Glutamatergic neuron (in vitro differentiated cells): ENCODE measurements at regions not wholly inside any gene's neighbourhood (a gene's known extent, or its start where the extent isn't known, plus 50 kb on each side); places are given as distances from the start of the nearest gene placed in this dataset.

Experiments used
- DNase-seq: peaks from one replicate; pipeline ENCODE4 v3.0.0; 2022
- H3K27ac Mint-ChIP-seq: one replicate; pipeline ENCODE4 v1.8.0; 2020; ENCODE audit warnings: mild to moderate bottlenecking, mixed read lengths, inconsistent platforms; ENCODE audit not compliant: unreplicated experiment
- H3K27me3 Mint-ChIP-seq: one replicate; pipeline ENCODE4 v1.8.0; 2020; ENCODE audit warnings: mild to moderate bottlenecking, moderate library complexity, mixed read lengths, inconsistent platforms; ENCODE audit not compliant: unreplicated experiment
- H3K36me3 Mint-ChIP-seq: one replicate; pipeline ENCODE4 v1.8.0; 2020; ENCODE audit warnings: mild to moderate bottlenecking, mixed read lengths, inconsistent platforms; ENCODE audit not compliant: unreplicated experiment
- H3K4me1 Mint-ChIP-seq: one replicate; pipeline ENCODE4 v1.8.0; 2020; ENCODE audit warnings: mild to moderate bottlenecking, low read depth, mixed read lengths, inconsistent platforms; ENCODE audit not compliant: unreplicated experiment
- H3K4me3 Mint-ChIP-seq: one replicate; pipeline ENCODE4 v1.8.0; 2020; ENCODE audit warnings: mild to moderate bottlenecking, mixed read lengths, inconsistent platforms; ENCODE audit not compliant: unreplicated experiment
- H3K9me3 Mint-ChIP-seq: one replicate; pipeline ENCODE4 v1.8.0; 2020; ENCODE audit warnings: mild to moderate bottlenecking, moderate library complexity, mixed read lengths, inconsistent platforms; ENCODE audit not compliant: unreplicated experiment
- microRNA-seq: library from miRNA; unstranded; fragments of <30 nt; microRNA quantifications from one replicate; pipeline ENCODE4, GENCODE V29; 2020; ENCODE audit not compliant: unreplicated experiment
- TF ChIP-seq, protein P1 (sequence below): fragments of 200-600 bp; sonication (generic); IDR thresholded peaks from one replicate; pipeline ENCODE4 v1.5.0; 2021; ENCODE audit not compliant: partially characterized antibody, unreplicated experiment

DNA sequence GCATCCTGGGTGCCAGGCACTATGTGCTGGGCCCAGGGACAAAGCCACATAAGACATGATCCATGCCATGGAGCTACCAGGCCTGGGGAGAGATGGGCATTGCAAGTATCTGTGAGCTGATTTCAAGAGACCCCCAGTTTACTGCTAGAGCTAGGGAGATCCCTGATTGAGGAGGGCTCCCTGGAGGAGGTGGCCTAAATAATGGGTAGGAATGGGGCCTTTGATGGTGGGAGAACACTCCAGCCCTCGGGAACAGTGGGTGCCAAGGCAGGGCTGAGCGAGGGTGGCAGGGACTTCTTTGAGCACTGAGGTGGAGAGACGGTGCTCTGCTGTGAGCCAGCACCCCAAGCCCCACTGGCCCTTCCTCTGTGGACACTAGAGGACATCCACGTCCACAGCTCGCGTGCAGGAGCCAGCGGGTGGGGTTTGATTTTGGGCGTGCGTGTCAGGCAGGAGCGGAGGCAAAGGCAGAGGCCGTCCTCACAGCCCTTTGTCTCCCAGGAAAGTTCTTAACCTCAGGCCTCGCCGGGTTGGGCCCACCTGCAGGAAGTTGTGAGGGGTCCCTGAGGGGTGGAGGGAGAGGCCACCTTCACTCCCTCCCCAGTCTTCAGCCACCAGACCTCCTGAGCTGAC lies 52.9 kb upstream of the PPARA start:
- DNase-seq, result no peak
- H3K4me1 Mint-ChIP-seq, result no peaks in the 10 kb centered on the region
- H3K9me3 Mint-ChIP-seq, result no peaks in the 10 kb centered on the region
- H3K4me3 Mint-ChIP-seq, result no peak overlapping the region
- H3K27me3 Mint-ChIP-seq, result peaks cover 13% of the 10 kb centered on the region
- no peak overlapping the region for H3K27ac Mint-ChIP-seq
- H3K36me3 Mint-ChIP-seq, result no peaks in the 10 kb centered on the region
- TF ChIP-seq, protein P1, sequence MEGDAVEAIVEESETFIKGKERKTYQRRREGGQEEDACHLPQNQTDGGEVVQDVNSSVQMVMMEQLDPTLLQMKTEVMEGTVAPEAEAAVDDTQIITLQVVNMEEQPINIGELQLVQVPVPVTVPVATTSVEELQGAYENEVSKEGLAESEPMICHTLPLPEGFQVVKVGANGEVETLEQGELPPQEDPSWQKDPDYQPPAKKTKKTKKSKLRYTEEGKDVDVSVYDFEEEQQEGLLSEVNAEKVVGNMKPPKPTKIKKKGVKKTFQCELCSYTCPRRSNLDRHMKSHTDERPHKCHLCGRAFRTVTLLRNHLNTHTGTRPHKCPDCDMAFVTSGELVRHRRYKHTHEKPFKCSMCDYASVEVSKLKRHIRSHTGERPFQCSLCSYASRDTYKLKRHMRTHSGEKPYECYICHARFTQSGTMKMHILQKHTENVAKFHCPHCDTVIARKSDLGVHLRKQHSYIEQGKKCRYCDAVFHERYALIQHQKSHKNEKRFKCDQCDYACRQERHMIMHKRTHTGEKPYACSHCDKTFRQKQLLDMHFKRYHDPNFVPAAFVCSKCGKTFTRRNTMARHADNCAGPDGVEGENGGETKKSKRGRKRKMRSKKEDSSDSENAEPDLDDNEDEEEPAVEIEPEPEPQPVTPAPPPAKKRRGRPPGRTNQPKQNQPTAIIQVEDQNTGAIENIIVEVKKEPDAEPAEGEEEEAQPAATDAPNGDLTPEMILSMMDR, result no peak

DNA sequence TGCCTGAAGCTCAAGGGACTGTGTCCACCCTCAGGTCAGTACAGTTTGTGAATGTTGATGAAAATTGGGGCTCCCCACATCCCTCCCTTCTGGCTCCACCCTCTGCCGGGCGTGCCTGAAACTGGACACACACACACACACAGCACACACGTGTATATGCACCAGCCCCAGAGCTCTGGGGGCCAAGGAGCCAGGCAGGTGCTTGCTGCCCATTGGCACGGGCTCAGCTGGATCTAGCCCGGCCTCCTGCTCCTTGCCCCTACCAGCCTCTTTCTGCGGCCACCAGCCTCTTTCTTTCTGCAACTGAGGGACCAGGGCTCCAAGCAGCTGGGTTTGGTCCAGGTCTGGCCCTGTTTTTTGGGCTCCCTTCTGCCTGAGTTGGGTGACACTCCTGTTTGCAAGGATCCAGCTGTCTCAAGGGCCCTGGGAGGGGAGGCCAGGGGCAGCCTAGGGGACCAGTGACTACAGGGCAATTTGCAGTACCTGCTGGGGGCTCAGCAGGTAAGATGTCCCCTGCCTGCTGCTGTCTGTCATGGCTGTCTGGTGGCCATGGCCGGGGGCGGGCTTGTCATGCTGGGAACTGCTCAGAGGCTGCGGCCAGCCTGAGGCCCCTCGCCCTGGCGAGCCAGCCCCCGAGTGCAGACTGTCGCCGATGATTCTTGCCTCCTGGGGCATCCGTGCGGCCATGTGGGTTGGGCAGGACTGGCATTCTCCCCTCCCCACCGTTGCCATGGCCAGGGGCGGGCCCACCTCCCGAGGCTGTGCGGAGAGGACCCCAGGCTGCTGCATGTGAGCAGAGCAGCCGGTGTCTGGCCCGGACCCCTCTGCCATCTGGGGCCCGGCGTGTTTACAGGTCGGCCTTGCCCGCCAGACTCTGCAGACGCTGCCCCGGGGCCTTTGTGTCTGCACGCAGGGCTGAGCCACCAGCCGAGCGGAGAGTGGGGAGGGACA lies 51.5 kb upstream of the PPARA start:
- peaks cover 7% of the 10 kb centered on the region for H3K27me3 Mint-ChIP-seq
- no peaks in the 10 kb centered on the region for H3K4me1 Mint-ChIP-seq
- H3K9me3 Mint-ChIP-seq, result no peaks in the 10 kb centered on the region

DNA sequence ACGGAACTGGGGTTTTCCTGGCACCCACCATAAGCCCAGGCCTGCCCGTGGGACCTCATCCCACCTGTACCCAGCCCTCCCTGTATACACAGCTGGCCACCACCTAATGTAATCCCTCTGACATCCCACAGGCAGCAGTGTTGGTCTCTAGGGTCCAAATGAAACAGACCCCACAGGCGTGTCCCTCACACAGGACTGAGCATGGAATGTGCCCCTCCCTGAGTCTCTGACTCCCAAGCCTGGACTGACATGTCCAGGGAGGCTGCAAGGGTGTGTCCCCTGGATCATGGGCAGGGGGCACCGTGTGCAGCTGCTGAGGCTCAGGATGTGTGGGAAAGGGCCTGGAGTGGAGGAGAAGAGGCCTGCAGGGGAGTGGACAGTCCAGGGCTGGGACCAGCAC lies 50.6 kb upstream of the PPARA start:
- Mint-ChIP-seq H3K4me3 (no peak overlapping the region), H3K36me3 (no peaks in the 10 kb centered on the region), H3K27me3 (peaks cover 5% of the 10 kb centered on the region), H3K27ac (no peak overlapping the region), H3K9me3 (no peaks in the 10 kb centered on the region), H3K4me1 (no peaks in the 10 kb centered on the region)
- no peak for DNase-seq
- TF ChIP-seq, protein P1, result no peak

More for the DNA sequence above, 51.5 kb upstream of the PPARA start:
- DNase-seq, result no peak
- TF ChIP-seq, protein P1, result no peak
- no peaks in the 10 kb centered on the region for H3K36me3 Mint-ChIP-seq
- no peak overlapping the region for H3K4me3 Mint-ChIP-seq
- H3K27ac Mint-ChIP-seq, result no peak overlapping the region

DNA sequence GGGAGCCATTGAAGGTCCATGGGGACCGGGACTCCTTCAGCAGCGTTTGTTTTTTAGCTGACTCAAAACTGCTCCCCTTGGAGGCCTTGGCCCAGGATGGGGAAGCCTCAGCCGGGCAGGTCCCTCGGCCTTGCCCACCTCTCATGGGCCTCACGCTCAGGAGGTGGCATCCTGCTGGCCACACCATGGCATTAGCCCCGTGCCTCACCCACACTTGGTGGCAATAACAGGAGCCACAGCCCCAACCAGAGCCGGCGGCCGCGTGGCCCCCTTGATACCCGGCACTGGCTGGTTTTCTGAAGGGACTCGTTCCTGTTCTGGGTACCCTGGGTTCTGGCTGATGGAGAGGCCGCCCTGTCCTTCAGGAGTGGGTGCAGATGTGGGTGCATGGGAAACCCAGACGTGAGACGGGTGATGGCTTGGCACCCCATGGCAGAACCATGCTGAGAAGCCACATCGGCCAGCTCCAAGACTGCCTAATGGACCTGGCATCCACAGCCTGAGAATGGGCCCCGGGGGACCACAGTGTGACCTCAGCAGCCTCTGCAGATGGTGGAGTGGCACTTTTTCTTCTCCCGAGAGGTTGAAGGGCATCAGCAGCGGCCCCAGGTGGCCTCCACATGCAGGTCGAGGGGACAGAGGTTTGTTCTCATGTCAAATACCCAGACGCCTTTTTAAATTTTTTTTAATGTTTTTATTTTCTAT lies 49.8 kb upstream of the PPARA start:
- Mint-ChIP-seq H3K27ac (no peak overlapping the region), H3K27me3 (peaks cover 5% of the 10 kb centered on the region), H3K36me3 (no peaks in the 10 kb centered on the region), H3K4me3 (no peak overlapping the region), H3K4me1 (no peaks in the 10 kb centered on the region), H3K9me3 (no peaks in the 10 kb centered on the region)
- no peak for DNase-seq
- TF ChIP-seq, protein P1, result no peak

Small RNA genes lying in the stretch of these regions (microRNA-seq; reads per million reads assigned to microRNA genes)
- gene MIR3619, result 1.4 reads per million, percentile 3 among the genes with 10 or more reads in this experiment
